WTC11 (cell line): ENCODE measurements at regions not wholly inside any gene's neighbourhood (a gene's known extent, or its start where the extent isn't known, plus 50 kb on each side); places are given as distances from the start of the nearest gene placed in this dataset.

Experiments
- ATAC-seq: fragments of 200-7000 bp; cut with Tn5 transposase; 2 replicates; pipeline ENCODE4 v1.10.0; 2021; ENCODE audit warnings: mild to moderate bottlenecking, moderate library complexity
- CTCF ChIA-PET: fragments of 300-600 bp; sonication (Branson Sonifier 250); formaldehyde crosslinking; loops from one replicate; lab custom pipeline; 2021; ENCODE audit warnings: antibody characterized with exemption; lab: Charles Lee
- POLR2A ChIA-PET: fragments of 350-600 bp; sonication (Branson Sonifier 250); formaldehyde crosslinking; loops from one replicate; lab custom pipeline; 2021; ENCODE audit warnings: antibody characterized with exemption; lab: Charles Lee
- DNase-seq: peaks from one replicate; pipeline ENCODE4 v3.0.0; 2021; ENCODE audit warnings: low spot score
- H3K27ac Mint-ChIP-seq: 2 replicates; pipeline ENCODE4 v1.8.0; 2021; ENCODE audit warnings: mixed read lengths
- H3K27me3 Mint-ChIP-seq: 2 replicates; pipeline ENCODE4 v1.8.0; 2021; ENCODE audit warnings: low read depth, mild to moderate bottlenecking, moderate library complexity, mixed read lengths
- H3K36me3 Mint-ChIP-seq: 2 replicates; pipeline ENCODE4 v1.8.0; 2021; ENCODE audit warnings: mixed read lengths
- H3K4me1 Mint-ChIP-seq: 2 replicates; pipeline ENCODE4 v1.8.0; 2022; ENCODE audit warnings: mixed read lengths
- H3K4me3 Mint-ChIP-seq: 2 replicates; pipeline ENCODE4 v1.8.0; 2021; ENCODE audit warnings: mild to moderate bottlenecking, moderate library complexity, mixed read lengths
- H3K9me3 Mint-ChIP-seq: 2 replicates; pipeline ENCODE4 v1.8.0; 2021; ENCODE audit warnings: mixed read lengths
- CREB1 ChIP-seq: sonication (generic); formaldehyde crosslinking; IDR thresholded peaks from 2 replicates; pipeline ENCODE4 v1.8.0; 2023; ENCODE audit warnings: mild to moderate bottlenecking, missing genetic modification reagents
- EMX1 ChIP-seq: fragments of 250-450 bp; sonication (Bioruptor Pico); IDR thresholded peaks from 2 replicates; pipeline ENCODE4 v1.8.0; 2021; ENCODE audit warnings: mild to moderate bottlenecking
- FOXP1 ChIP-seq: sonication (generic); formaldehyde crosslinking; IDR thresholded peaks from 2 replicates; pipeline ENCODE4 v1.8.0; 2022; ENCODE audit warnings: missing genetic modification reagents, mild to moderate bottlenecking, moderate library complexity, borderline replicate concordance
- JUN ChIP-seq: sonication (generic); formaldehyde crosslinking; IDR thresholded peaks from 2 replicates; pipeline ENCODE4 v1.8.0; 2023; ENCODE audit warnings: mild to moderate bottlenecking, missing genetic modification reagents
- MYBL2 ChIP-seq: sonication (generic); formaldehyde crosslinking; IDR thresholded peaks from 2 replicates; pipeline ENCODE4 v1.8.1; 2023; ENCODE audit warnings: mild to moderate bottlenecking, moderate library complexity, missing genetic modification reagents
- NFE2L1 ChIP-seq: sonication (generic); formaldehyde crosslinking; IDR thresholded peaks from 2 replicates; pipeline ENCODE4 v1.8.1; 2023; ENCODE audit warnings: missing genetic modification reagents
- RELA ChIP-seq: sonication (generic); formaldehyde crosslinking; IDR thresholded peaks from 2 replicates; pipeline ENCODE4 v1.8.1; 2022; ENCODE audit warnings: missing genetic modification reagents, mild to moderate bottlenecking, borderline replicate concordance
- RORB ChIP-seq: fragments of 250-450 bp; sonication (Bioruptor Pico); IDR thresholded peaks from 2 replicates; pipeline ENCODE4 v1.9.0; 2021; ENCODE audit warnings: mild to moderate bottlenecking
- SMAD3 ChIP-seq: sonication (generic); formaldehyde crosslinking; IDR thresholded peaks from 2 replicates; pipeline ENCODE4 v1.8.0; 2022; ENCODE audit warnings: missing genetic modification reagents, mild to moderate bottlenecking, borderline replicate concordance
- TCF7 ChIP-seq: sonication (generic); formaldehyde crosslinking; IDR thresholded peaks from 2 replicates; pipeline ENCODE4 v1.8.0; 2022; ENCODE audit warnings: mild to moderate bottlenecking, low read depth, missing genetic modification reagents, moderate library complexity
- ZBTB21 ChIP-seq: sonication (generic); formaldehyde crosslinking; IDR thresholded peaks from 2 replicates; pipeline ENCODE4 v1.8.1; 2023; ENCODE audit warnings: mild to moderate bottlenecking, missing genetic modification reagents, borderline replicate concordance
- ZNF121 ChIP-seq: sonication (generic); formaldehyde crosslinking; IDR thresholded peaks from 2 replicates; pipeline ENCODE4 v1.8.0; 2023; ENCODE audit warnings: missing genetic modification reagents
- ZNF138 ChIP-seq: sonication (generic); formaldehyde crosslinking; conservative IDR thresholded peaks from 2 replicates; pipeline ENCODE4 v1.8.1; 2022; ENCODE audit warnings: mild to moderate bottlenecking, moderate library complexity, missing genetic modification reagents
- ZNF396 ChIP-seq: fragments of 250-450 bp; sonication (Bioruptor Pico); IDR thresholded peaks from 2 replicates; pipeline ENCODE4 v1.8.0; 2021; ENCODE audit warnings: mild to moderate bottlenecking, moderate library complexity, borderline replicate concordance
- ZNF423 ChIP-seq: fragments of 250-450 bp; sonication (Bioruptor Pico); IDR thresholded peaks from 2 replicates; pipeline ENCODE4 v2.1.2; 2022; ENCODE audit warnings: mild to moderate bottlenecking, moderate library complexity
- TF ChIP-seq, protein P1 (sequence below): fragments of 250-450 bp; sonication (Bioruptor Pico); IDR thresholded peaks from 2 replicates; pipeline ENCODE4 v1.9.0; 2021; ENCODE audit warnings: moderate library complexity, mild to moderate bottlenecking, inconsistent platforms, borderline replicate concordance
- TF ChIP-seq, protein P2 (sequence below): sonication (generic); formaldehyde crosslinking; IDR thresholded peaks from 2 replicates; pipeline ENCODE4 v1.8.1; 2023; ENCODE audit warnings: mild to moderate bottlenecking, missing genetic modification reagents, borderline replicate concordance
- TF ChIP-seq, protein P3 (sequence below): sonication (generic); formaldehyde crosslinking; IDR thresholded peaks from 2 replicates; pipeline ENCODE4 v1.8.0; 2023; ENCODE audit warnings: missing genetic modification reagents, mild to moderate bottlenecking, borderline replicate concordance
- TF ChIP-seq, protein P4 (sequence below): sonication (generic); formaldehyde crosslinking; conservative IDR thresholded peaks from 2 replicates; pipeline ENCODE4 v1.8.1; 2022; ENCODE audit warnings: mild to moderate bottlenecking, missing genetic modification reagents
- TF ChIP-seq, protein P5 (sequence below): fragments of 250-450 bp; sonication (Bioruptor Pico); IDR thresholded peaks from 2 replicates; pipeline ENCODE4 v1.8.0; 2021; ENCODE audit warnings: mild to moderate bottlenecking
- TF ChIP-seq, protein P6 (sequence below): sonication (generic); formaldehyde crosslinking; IDR thresholded peaks from 2 replicates; pipeline ENCODE4 v1.8.1; 2023; ENCODE audit warnings: mild to moderate bottlenecking, missing genetic modification reagents, moderate library complexity
- TF ChIP-seq, protein P7 (sequence below): fragments of 250-450 bp; sonication (Bioruptor Pico); IDR thresholded peaks from 2 replicates; pipeline ENCODE4 v1.9.0; 2021; ENCODE audit warnings: mild to moderate bottlenecking

DNA sequence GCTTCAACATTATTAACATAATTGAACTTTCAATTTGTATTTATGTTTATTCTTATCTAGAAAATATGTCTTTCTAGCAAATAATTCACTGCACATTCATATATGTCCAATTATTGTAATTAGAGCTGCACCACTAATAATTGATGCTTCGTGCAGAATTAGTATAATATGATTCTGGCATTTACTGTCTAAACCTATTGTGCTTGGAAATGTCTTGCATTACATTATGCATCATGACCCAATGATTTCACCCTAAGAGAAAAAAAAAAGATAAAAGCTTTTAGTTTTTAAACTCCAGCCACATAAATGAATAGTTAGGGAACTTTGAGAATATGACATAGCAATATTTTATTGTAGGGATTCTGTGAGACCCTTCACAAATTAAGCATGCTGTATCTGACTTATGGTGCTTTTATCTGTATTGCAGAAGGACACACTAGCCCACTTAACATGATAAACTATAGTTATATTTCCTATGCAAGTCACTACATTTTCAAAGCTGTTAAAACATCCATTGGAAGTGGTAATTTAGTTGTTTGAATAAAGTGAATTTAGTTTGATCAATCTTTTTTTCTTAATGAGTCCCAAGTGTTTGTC is 1609.1 kb downstream of the REEP3 start:
- POLR2A ChIA-PET = no interaction called here

DNA sequence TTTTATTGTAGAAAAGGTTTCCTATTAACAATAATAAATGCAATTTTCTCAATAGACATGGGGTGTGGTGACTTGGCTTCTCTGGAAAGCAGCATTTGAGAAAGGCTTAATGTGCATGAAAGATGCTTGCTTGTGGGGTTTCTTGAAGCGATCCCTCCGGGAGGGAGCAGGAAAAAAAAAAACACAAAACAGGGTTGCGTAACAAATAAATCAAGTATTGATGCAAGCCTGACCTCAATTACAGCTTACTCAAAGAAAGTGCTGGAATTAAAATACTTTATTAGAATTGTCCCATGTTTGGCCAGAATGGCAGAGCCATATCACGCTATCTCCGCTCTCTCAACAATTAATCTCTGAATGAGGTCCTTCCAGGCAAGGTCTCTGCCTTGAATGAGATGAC is 1612.5 kb downstream of the REEP3 start:
- Mint-ChIP-seq H3K27me3 (no peaks in the 10 kb centered on the region), H3K4me1 (no peaks in the 10 kb centered on the region), H3K9me3 (no peaks in the 10 kb centered on the region), H3K36me3 (no peaks in the 10 kb centered on the region), H3K4me3 (no peak overlapping the region), H3K27ac (no peak overlapping the region)
- ChIA-PET POLR2A (no interaction called here), CTCF (no interaction called here)
- TF ChIP-seq ZBTB21 (CRISPR knock-in tag) (no peak), RELA (CRISPR knock-in tag) (no peak), ZNF121 (CRISPR knock-in tag) (no peak), MYBL2 (CRISPR knock-in tag) (no peak), RORB (CRISPR knock-in tag) (no peak), JUN (CRISPR knock-in tag) (no peak), NFE2L1 (CRISPR knock-in tag) (no peak)
- TF ChIP-seq, protein P1, sequence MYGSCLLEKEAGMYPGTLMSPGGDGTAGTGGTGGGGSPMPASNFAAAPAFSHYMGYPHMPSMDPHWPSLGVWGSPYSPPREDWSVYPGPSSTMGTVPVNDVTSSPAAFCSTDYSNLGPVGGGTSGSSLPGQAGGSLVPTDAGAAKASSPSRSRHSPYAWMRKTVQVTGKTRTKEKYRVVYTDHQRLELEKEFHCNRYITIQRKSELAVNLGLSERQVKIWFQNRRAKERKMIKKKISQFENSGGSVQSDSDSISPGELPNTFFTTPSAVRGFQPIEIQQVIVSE (CRISPR knock-in tag) = no peak
- DNase-seq = no peak
- ATAC-seq = no peak

More for the DNA sequence above, 1609.1 kb downstream of the REEP3 start:
- no peak overlapping the region for H3K4me3 Mint-ChIP-seq
- H3K4me1 Mint-ChIP-seq = no peaks in the 10 kb centered on the region
- DNase-seq = no peak
- no peak overlapping the region for H3K27ac Mint-ChIP-seq
- CTCF ChIA-PET = no interaction called here
- no peaks in the 10 kb centered on the region for H3K36me3 Mint-ChIP-seq
- no peaks in the 10 kb centered on the region for H3K9me3 Mint-ChIP-seq
- no peak for TF ChIP-seq ZNF423
- TF ChIP-seq, protein P2, sequence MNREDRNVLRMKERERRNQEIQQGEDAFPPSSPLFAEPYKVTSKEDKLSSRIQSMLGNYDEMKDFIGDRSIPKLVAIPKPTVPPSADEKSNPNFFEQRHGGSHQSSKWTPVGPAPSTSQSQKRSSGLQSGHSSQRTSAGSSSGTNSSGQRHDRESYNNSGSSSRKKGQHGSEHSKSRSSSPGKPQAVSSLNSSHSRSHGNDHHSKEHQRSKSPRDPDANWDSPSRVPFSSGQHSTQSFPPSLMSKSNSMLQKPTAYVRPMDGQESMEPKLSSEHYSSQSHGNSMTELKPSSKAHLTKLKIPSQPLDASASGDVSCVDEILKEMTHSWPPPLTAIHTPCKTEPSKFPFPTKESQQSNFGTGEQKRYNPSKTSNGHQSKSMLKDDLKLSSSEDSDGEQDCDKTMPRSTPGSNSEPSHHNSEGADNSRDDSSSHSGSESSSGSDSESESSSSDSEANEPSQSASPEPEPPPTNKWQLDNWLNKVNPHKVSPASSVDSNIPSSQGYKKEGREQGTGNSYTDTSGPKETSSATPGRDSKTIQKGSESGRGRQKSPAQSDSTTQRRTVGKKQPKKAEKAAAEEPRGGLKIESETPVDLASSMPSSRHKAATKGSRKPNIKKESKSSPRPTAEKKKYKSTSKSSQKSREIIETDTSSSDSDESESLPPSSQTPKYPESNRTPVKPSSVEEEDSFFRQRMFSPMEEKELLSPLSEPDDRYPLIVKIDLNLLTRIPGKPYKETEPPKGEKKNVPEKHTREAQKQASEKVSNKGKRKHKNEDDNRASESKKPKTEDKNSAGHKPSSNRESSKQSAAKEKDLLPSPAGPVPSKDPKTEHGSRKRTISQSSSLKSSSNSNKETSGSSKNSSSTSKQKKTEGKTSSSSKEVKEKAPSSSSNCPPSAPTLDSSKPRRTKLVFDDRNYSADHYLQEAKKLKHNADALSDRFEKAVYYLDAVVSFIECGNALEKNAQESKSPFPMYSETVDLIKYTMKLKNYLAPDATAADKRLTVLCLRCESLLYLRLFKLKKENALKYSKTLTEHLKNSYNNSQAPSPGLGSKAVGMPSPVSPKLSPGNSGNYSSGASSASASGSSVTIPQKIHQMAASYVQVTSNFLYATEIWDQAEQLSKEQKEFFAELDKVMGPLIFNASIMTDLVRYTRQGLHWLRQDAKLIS (CRISPR knock-in tag) = no peak
- TF ChIP-seq, protein P3, sequence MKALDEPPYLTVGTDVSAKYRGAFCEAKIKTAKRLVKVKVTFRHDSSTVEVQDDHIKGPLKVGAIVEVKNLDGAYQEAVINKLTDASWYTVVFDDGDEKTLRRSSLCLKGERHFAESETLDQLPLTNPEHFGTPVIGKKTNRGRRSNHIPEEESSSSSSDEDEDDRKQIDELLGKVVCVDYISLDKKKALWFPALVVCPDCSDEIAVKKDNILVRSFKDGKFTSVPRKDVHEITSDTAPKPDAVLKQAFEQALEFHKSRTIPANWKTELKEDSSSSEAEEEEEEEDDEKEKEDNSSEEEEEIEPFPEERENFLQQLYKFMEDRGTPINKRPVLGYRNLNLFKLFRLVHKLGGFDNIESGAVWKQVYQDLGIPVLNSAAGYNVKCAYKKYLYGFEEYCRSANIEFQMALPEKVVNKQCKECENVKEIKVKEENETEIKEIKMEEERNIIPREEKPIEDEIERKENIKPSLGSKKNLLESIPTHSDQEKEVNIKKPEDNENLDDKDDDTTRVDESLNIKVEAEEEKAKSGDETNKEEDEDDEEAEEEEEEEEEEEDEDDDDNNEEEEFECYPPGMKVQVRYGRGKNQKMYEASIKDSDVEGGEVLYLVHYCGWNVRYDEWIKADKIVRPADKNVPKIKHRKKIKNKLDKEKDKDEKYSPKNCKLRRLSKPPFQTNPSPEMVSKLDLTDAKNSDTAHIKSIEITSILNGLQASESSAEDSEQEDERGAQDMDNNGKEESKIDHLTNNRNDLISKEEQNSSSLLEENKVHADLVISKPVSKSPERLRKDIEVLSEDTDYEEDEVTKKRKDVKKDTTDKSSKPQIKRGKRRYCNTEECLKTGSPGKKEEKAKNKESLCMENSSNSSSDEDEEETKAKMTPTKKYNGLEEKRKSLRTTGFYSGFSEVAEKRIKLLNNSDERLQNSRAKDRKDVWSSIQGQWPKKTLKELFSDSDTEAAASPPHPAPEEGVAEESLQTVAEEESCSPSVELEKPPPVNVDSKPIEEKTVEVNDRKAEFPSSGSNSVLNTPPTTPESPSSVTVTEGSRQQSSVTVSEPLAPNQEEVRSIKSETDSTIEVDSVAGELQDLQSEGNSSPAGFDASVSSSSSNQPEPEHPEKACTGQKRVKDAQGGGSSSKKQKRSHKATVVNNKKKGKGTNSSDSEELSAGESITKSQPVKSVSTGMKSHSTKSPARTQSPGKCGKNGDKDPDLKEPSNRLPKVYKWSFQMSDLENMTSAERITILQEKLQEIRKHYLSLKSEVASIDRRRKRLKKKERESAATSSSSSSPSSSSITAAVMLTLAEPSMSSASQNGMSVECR = no peak
- no peaks in the 10 kb centered on the region for H3K27me3 Mint-ChIP-seq
- no peak for ATAC-seq

DNA sequence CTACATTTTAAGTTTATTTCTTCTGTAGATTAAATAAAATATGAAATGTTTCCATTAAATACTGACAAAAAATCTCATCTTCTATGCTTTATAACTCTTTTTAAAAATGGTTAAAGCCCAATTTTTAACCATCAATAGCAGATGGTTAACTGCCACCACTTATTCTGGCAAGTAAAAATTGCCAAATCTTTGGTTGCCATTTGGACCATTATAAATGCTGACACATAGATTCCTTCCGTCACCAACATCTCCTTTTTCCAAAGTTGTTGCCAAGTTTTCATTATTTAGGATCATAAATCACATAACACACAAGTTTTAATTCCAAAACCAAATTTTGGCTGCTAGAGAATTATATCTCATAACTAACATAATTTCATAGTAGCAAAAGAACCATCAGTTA is 1614.3 kb downstream of the REEP3 start:
- DNase-seq (no peak), ATAC-seq (no peak)
- Mint-ChIP-seq H3K4me1 (no peaks in the 10 kb centered on the region), H3K27ac (no peak overlapping the region), H3K4me3 (no peak overlapping the region), H3K36me3 (no peaks in the 10 kb centered on the region), H3K9me3 (peaks cover 6% of the 10 kb centered on the region; the same call in 1 of the 2 replicates), H3K27me3 (no peaks in the 10 kb centered on the region)
- ChIA-PET CTCF (no interaction called here), POLR2A (no interaction called here)
- no peak for TF ChIP-seq NFE2L1 (CRISPR knock-in tag)
- TF ChIP-seq, protein P4, sequence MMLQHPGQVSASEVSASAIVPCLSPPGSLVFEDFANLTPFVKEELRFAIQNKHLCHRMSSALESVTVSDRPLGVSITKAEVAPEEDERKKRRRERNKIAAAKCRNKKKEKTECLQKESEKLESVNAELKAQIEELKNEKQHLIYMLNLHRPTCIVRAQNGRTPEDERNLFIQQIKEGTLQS (CRISPR knock-in tag) = no peak
- TF ChIP-seq TCF7 (CRISPR knock-in tag) = no peak
- TF ChIP-seq, protein P5, sequence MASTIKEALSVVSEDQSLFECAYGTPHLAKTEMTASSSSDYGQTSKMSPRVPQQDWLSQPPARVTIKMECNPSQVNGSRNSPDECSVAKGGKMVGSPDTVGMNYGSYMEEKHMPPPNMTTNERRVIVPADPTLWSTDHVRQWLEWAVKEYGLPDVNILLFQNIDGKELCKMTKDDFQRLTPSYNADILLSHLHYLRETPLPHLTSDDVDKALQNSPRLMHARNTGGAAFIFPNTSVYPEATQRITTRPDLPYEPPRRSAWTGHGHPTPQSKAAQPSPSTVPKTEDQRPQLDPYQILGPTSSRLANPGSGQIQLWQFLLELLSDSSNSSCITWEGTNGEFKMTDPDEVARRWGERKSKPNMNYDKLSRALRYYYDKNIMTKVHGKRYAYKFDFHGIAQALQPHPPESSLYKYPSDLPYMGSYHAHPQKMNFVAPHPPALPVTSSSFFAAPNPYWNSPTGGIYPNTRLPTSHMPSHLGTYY (CRISPR knock-in tag) = no peak
- TF ChIP-seq, protein P6, sequence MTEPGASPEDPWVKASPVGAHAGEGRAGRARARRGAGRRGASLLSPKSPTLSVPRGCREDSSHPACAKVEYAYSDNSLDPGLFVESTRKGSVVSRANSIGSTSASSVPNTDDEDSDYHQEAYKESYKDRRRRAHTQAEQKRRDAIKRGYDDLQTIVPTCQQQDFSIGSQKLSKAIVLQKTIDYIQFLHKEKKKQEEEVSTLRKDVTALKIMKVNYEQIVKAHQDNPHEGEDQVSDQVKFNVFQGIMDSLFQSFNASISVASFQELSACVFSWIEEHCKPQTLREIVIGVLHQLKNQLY = no peak
- TF ChIP-seq ZNF396 (CRISPR knock-in tag) = no peak
- TF ChIP-seq, protein P7, sequence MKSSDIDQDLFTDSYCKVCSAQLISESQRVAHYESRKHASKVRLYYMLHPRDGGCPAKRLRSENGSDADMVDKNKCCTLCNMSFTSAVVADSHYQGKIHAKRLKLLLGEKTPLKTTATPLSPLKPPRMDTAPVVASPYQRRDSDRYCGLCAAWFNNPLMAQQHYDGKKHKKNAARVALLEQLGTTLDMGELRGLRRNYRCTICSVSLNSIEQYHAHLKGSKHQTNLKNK (CRISPR knock-in tag) = no peak
- TF ChIP-seq ZNF138 (CRISPR knock-in tag) = no peak
- TF ChIP-seq SMAD3 (CRISPR knock-in tag) = no peak
- no peak for TF ChIP-seq FOXP1 (CRISPR knock-in tag)
- TF ChIP-seq ZNF121 (CRISPR knock-in tag) = no peak
- no peak for TF ChIP-seq CREB1 (CRISPR knock-in tag)
- TF ChIP-seq EMX1 (CRISPR knock-in tag) = no peak
